ENCODE measurements at regions not wholly inside any gene's neighbourhood (a gene's known extent, or its start where the extent isn't known, plus 50 kb on each side); places are given as distances from the start of the nearest gene placed in this dataset.

DNA sequence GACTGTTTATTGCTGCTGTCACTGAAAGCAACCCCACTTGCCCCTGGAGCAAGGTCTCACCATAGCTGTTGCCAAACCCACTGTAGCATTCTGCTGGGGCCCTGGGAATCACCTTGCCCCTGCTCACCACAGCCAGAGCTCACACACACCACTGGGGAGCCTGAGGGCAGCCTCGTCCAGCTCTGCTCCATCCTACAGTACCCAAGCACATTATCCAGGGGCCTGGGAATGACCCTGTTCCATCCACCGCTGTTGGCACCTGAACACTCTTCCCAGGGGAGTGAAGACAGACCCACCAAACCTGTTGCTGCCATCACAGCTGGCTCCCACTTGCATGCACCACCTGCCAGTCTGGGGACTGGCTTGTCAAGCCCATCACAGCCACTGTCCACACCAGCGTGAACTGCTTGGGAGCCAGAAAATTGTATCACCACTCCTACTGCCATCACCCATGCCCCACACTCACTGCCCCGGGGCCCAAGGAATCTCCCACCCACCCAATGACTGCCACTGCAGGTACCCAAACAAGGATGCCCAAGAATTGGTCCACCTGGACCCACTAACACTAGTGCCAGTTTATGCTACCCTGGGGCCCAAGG lies 811.3 kb downstream of the KLHL13 start:
- no peak for DNase-seq (ENCODE audit: low spot score)
- intact Hi-C loops (cut with DNase I): no loop called here

DNA sequence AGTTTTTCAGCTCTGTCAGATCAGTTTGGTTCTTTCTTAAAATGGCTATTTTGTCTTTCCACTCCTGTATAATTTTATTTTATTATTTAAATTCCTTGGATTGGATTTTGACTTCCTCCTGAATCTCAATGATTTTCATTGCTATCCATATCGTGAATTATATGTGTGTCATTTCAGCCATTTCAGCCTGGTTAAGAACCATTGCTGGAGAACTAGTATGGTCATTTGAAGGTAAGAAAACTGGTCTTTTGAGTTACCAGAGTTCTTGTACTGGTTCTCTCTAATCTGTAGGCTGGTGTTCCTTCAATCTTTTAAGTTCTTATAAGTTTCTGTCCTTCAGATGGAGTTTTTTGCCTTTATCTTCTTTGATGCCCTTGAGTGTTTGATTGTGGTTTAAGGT lies 815.5 kb downstream of the KLHL13 start:
- no peak for DNase-seq (ENCODE audit: low spot score)
- intact Hi-C loops (cut with DNase I): no loop called here

GRCh38 chrX:117291760-117292159 lies 824.9 kb downstream of the KLHL13 start:
- intact Hi-C loops (cut with DNase I): no loop called here
- DNase-seq (ENCODE audit: low spot score): no peak

- intact Hi-C loops (cut with DNase I): no loop called here
- DNase-seq (ENCODE audit: low spot score): no peak
Measured at GRCh38 chrX:117274965-117275364, 812.2 kb upstream of the CT83 start.

Data from cardiac septum (tissue), 1 donor.